HepG2 (cell line): ENCODE measurements at regions not wholly inside any gene's neighbourhood (a gene's known extent, or its start where the extent isn't known, plus 50 kb on each side); places are given as distances from the start of the nearest gene placed in this dataset.
"Not testable (repeated sequence)": the region's sequence is repeated elsewhere in the genome, so short reads cannot be mapped to it uniquely, and the experiment has no call there.

Experiments
- ATAC-seq: fragments of 200-7000 bp; cut with Tn5 transposase; 3 replicates; pipeline ENCODE4 v1.9.1; 2020; ENCODE audit warnings: mild to moderate bottlenecking, moderate library complexity
- BruUV-seq: library from RNA; stranded (reverse); fragments of 400-500 nt; replicated peaks from 2 replicates; lab custom pipeline; 2021; lab: Mats Ljungman, UMichigan
- CTCF ChIA-PET: fragments of 300-600 bp; formaldehyde crosslinking; extraction: SDS; loops from one replicate; lab custom pipeline; 2021; ENCODE audit warnings: low total read pairs, inconsistent platforms, low intra/inter-chr PET ratio; lab: Yijun Ruan, JAX
- POLR2A ChIA-PET: fragments of 350-600 bp; sonication (Branson Sonifier 250); formaldehyde crosslinking; loops from one replicate; lab custom pipeline; 2020; ENCODE audit warnings: antibody characterized with exemption, inconsistent platforms; lab: Yijun Ruan, JAX
- DNase-seq: peaks from one replicate; pipeline ENCODE4 v3.0.0-alpha.2; 2015; ENCODE audit warnings: low spot score
- FAIRE-seq: peaks from 3 replicates; lab custom pipeline; 2011; peaks lifted over from hg19 to GRCh38; lab: Jason Lieb, UNC
- H2AFZ ChIP-seq: one replicate; pipeline ENCODE4 v1.6.1; 2011; ENCODE audit warnings: low read length, inconsistent platforms
- H3K27ac ChIP-seq: fragments of 300-600 bp; 3 replicates; pipeline ENCODE4 v1.8.0; 2011; ENCODE audit warnings: mixed run types, mild to moderate bottlenecking, mixed read lengths, low read length, inconsistent platforms; ENCODE audit not compliant: insufficient read depth; ENCODE audit errors: extremely low read length
- H3K27me3 ChIP-seq, 2 experiments: fragments of 200-600 bp in 1 of 2; 2 replicates in 1 of 2; 3 replicates in 1 of 2; pipeline versions ENCODE4 v1.6.0 to v1.8.0; 2011; ENCODE audit warnings: low read length in 2 of 2, mild to moderate bottlenecking in 2 of 2, moderate library complexity in 2 of 2, inconsistent platforms in 1 of 2; ENCODE audit not compliant: insufficient read depth in 2 of 2, control insufficient read depth in 1 of 2
- H3K36me3 ChIP-seq, 2 experiments: fragments of 200-600 bp in 1 of 2; replicated peaks in 1 of 2; 2 replicates in 1 of 2; 3 replicates in 1 of 2; pipeline versions ENCODE4 v1.5.1 to v1.8.0; 2011; ENCODE audit warnings: low read length in 2 of 2, inconsistent platforms in 1 of 2; ENCODE audit not compliant: insufficient read depth in 2 of 2, control insufficient read depth in 1 of 2
- H3K4me1 ChIP-seq: 2 replicates; pipeline ENCODE4 v1.5.1; 2012; ENCODE audit warnings: low read length, inconsistent platforms; ENCODE audit not compliant: insufficient read depth
- H3K4me2 ChIP-seq: 2 replicates; pipeline ENCODE4 v1.6.0; 2011; ENCODE audit warnings: low read depth, low read length, inconsistent platforms
- H3K4me3 ChIP-seq, 3 experiments: fragments of 200-600 bp in 1 of 3; sonication (generic), shearing (Covaris generic) in 1 of 3; replicated peaks in 1 of 3; 2 replicates each; pipeline ENCODE4 v1.5.1; 2011 to 2016; ENCODE audit warnings: low read length in 3 of 3, inconsistent platforms in 2 of 3, low read depth in 2 of 3, mild to moderate bottlenecking in 2 of 3, control low read depth in 1 of 3, mixed read lengths in 1 of 3; ENCODE audit not compliant: insufficient read depth in 1 of 3
- H3K79me2 ChIP-seq: one replicate; pipeline ENCODE4 v1.6.1; 2011; ENCODE audit warnings: low read length, inconsistent platforms; ENCODE audit not compliant: insufficient read depth
- H3K9ac ChIP-seq: 2 replicates; pipeline ENCODE4 v1.6.0; 2011; ENCODE audit warnings: mild to moderate bottlenecking, low read depth, low read length, inconsistent platforms; ENCODE audit not compliant: insufficient read depth
- H3K9me3 ChIP-seq: 2 replicates; pipeline ENCODE4 v1.5.1; 2012; ENCODE audit warnings: mild to moderate bottlenecking, low read length
- H4K20me1 ChIP-seq: 2 replicates; pipeline ENCODE4 v1.6.0; 2011; ENCODE audit warnings: inconsistent platforms, mild to moderate bottlenecking, low read length, moderate library complexity; ENCODE audit not compliant: insufficient read depth
- SMC3 ChIP-seq: IDR thresholded peaks from 2 replicates; pipeline ENCODE4 v1.6.1; 2011; ENCODE audit warnings: low read length, improper control_type of control experiment
- STAG1 ChIP-seq: sonication (generic); formaldehyde crosslinking; IDR thresholded peaks from 2 replicates; pipeline ENCODE4 v1.4.0; 2020; ENCODE audit warnings: missing genetic modification reagents
- WGBS: methylation state at CpG from one replicate; pipeline ENCODE4 v1.1.6; 2017; ENCODE audit warnings: low lambda C conversion rate; 5-methylcytosine and 5-hydroxymethylcytosine counted together
- in situ Hi-C: cut with HindIII; loops from 2 replicates; pipeline ENCODE4 v1.10.0; 2017; ENCODE audit warnings: low pct_unique_long_range_greater_than_20kb; ENCODE audit not compliant: extremely low pct_ligation_motif_present
- intact Hi-C: fragments of 100-400 bp; cut with micrococcal nuclease; formaldehyde crosslinking; loops from one replicate; pipeline ENCODE4 v1.10.0; 2022; ENCODE audit not compliant: unreplicated experiment

- H3K4me1 ChIP-seq, DNase-seq, FAIRE-seq, H3K9me3 ChIP-seq, intact Hi-C loops, ATAC-seq, H2AFZ ChIP-seq, H3K79me2 ChIP-seq, H3K27me3 ChIP-seq, H4K20me1 ChIP-seq, H3K27ac ChIP-seq, POLR2A ChIA-PET, CTCF ChIA-PET, H3K4me3 ChIP-seq, H3K36me3 ChIP-seq, in situ Hi-C loops, H3K9ac ChIP-seq, BruUV-seq, H3K4me2 ChIP-seq: not testable (repeated sequence)
- WGBS: 87% methylated on average over 3 of the region's 3 CpGs
Measured at GRCh38 chr10:47647523-47648101, 115.8 kb downstream of the SYT15B start.

GRCh38 chr10:47646686-47647273 is 116.6 kb downstream of the SYT15B start:
- not testable (repeated sequence) for H4K20me1 ChIP-seq, DNase-seq, H3K4me3 ChIP-seq

GRCh38 chr10:47626975-47627374 is 103.5 kb upstream of the AGAP9 start:
- FAIRE-seq, H3K27me3 ChIP-seq, H4K20me1 ChIP-seq, H3K79me2 ChIP-seq, BruUV-seq, POLR2A ChIA-PET, DNase-seq, ATAC-seq, H3K27ac ChIP-seq, H2AFZ ChIP-seq, CTCF ChIA-PET, H3K36me3 ChIP-seq, H3K9me3 ChIP-seq, in situ Hi-C loops, H3K9ac ChIP-seq, H3K4me2 ChIP-seq, H3K4me3 ChIP-seq, intact Hi-C loops, H3K4me1 ChIP-seq: not testable (repeated sequence)
- 70% methylated on average over 1 of the region's 1 CpG for whole genome bisulfite sequencing

More at GRCh38 chr10:47646686-47647273, 116.6 kb downstream of the SYT15B start:
- H2AFZ ChIP-seq, H3K27ac ChIP-seq, H3K4me2 ChIP-seq, H3K79me2 ChIP-seq, H3K9ac ChIP-seq, H3K9me3 ChIP-seq, BruUV-seq, H3K36me3 ChIP-seq, CTCF ChIA-PET, in situ Hi-C loops, FAIRE-seq, POLR2A ChIA-PET, H3K27me3 ChIP-seq: not testable (repeated sequence)
- WGBS: 1% methylated on average over 2 of the region's 2 CpGs
- TF ChIP-seq SMC3 (0 out of 2 replicates have a peak, but pooled peaks have one; percentile 5), STAG1 (CRISPR knock-in tag) (peak; percentile 48)
- TF ChIP-seq, all 625 proteins: peak for 2; not testable (repeated sequence) for 623
- H3K4me1 ChIP-seq, intact Hi-C loops: not testable (repeated sequence)
- ATAC-seq: 0 out of 3 replicates have a peak, but pooled peaks have one; percentile 35

GRCh38 chr10:47622719-47623118 is 99.3 kb upstream of the AGAP9 start:
- H2AFZ ChIP-seq, FAIRE-seq, H3K4me3 ChIP-seq, DNase-seq, intact Hi-C loops, H3K36me3 ChIP-seq, H3K4me2 ChIP-seq, H3K9me3 ChIP-seq, H3K27me3 ChIP-seq, H3K79me2 ChIP-seq, BruUV-seq, CTCF ChIA-PET, H3K27ac ChIP-seq, H3K9ac ChIP-seq, ATAC-seq, H3K4me1 ChIP-seq, POLR2A ChIA-PET, H4K20me1 ChIP-seq, in situ Hi-C loops: not testable (repeated sequence)
- 96% methylated on average over 2 of the region's 2 CpGs for WGBS
